ENCODE measurements at regions not wholly inside any gene's neighbourhood (a gene's known extent, or its start where the extent isn't known, plus 50 kb on each side); places are given as distances from the start of the nearest gene placed in this dataset.

DNA sequence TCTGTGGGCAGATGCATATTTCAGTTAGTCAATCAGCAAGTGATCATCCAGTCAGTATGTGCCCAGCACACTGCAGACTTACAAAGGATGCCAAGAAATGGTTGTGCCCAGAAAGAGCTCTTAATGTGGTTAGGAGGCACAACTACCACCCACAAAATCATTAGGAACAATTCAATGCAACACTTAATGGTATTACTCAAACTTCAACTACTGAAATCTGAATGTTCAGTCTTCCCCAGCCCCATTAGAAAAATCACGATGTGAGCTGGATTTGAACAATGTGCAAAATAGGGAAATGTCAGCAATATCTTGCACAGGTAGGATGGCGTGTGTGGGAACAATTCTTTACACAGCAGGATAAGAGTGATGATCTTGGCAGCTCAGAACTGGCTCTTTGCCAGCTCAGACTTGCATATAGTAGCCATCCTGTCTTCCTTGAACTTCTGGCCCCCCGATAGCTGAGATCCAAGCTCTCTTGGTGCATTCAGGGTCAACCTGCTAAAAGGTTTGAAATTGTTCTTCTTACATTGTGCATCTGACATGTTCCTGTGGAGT, 556.7 kb upstream of the HTR1E start:
- ChIA-PET POLR2A (no interaction called here), CTCF (no interaction called here)
- H3K9me3 Mint-ChIP-seq = peaks cover 3 to 10% (median 6%) of the 10 kb centered on the region in 3 donors
- no peak overlapping the region for H3K4me3 Mint-ChIP-seq
- H3K36me3 ChIP-seq (ENCODE audit: control insufficient read depth in 2 of 2, extremely low read depth in 1 of 2, insufficient read depth in 1 of 2, low read length in 1 of 2) = no peaks in the 10 kb centered on the region
- H3K27ac ChIP-seq (ENCODE audit: low read length) = no peak overlapping the region
- H3K9me3 ChIP-seq = no peaks in the 10 kb centered on the region
- no peaks in the 10 kb centered on the region for H3K4me1 ChIP-seq (ENCODE audit: control insufficient read depth in 1 of 2, extremely low read depth in 1 of 2, insufficient read depth in 2 of 2, low read length in 2 of 2)
- no peak overlapping the region for H3K4me3 ChIP-seq (ENCODE audit: control insufficient read depth in 1 of 2, extremely low read depth in 1 of 2, low read length in 1 of 2)
- H3K27me3 Mint-ChIP-seq = no peaks in the 10 kb centered on the region
- no peak for DNase-seq
- no peaks in the 10 kb centered on the region for H3K4me1 Mint-ChIP-seq
- H3K27me3 ChIP-seq (replicated peaks in 1 of 2; ENCODE audit: control insufficient read depth in 2 of 2, extremely low read depth in 1 of 2, insufficient read depth in 2 of 2, low read length in 1 of 2) = no peaks in the 10 kb centered on the region
- H3K27ac Mint-ChIP-seq = no peak overlapping the region
- H3K36me3 Mint-ChIP-seq = no peaks in the 10 kb centered on the region
- no peak for ATAC-seq (replicated peaks in 1 of 4)
- 68% methylated on average over 2 of the region's 3 CpGs for WGBS (ENCODE audit: insufficient coverage)

DNA sequence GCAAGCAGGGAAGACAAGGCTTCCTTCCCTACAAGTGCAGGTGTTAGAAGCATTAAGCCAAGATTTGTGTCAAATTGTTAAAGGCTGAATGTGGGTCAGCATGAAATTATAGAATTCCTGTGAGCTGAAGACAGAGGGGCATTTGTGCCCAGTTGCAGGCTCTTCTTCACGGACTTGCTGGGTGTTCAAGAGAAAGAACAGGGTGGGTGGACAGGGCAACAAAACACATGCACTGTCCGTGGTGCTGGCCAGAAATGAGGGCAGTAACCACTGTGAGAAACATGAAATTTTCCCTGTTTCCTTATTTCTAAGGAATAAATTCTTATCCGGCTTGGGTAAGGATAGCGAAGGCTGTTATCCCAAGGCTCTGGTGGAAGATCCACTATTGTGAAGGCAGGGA, 579.5 kb upstream of the HTR1E start:
- H3K9me3 ChIP-seq = no peaks in the 10 kb centered on the region
- WGBS (ENCODE audit: insufficient coverage) = no CpG with 5 or more reads among the region's 4 CpGs
- no peaks in the 10 kb centered on the region for H3K4me1 Mint-ChIP-seq
- H3K4me3 Mint-ChIP-seq = no peak overlapping the region
- no peak overlapping the region for H3K27ac Mint-ChIP-seq
- no peaks in the 10 kb centered on the region for H3K4me1 ChIP-seq (ENCODE audit: control insufficient read depth in 1 of 2, extremely low read depth in 1 of 2, insufficient read depth in 2 of 2, low read length in 2 of 2)
- H3K27me3 ChIP-seq (replicated peaks in 1 of 2; ENCODE audit: control insufficient read depth in 2 of 2, extremely low read depth in 1 of 2, insufficient read depth in 2 of 2, low read length in 1 of 2) = no peaks in the 10 kb centered on the region
- no peak overlapping the region for H3K4me3 ChIP-seq (ENCODE audit: control insufficient read depth in 1 of 2, extremely low read depth in 1 of 2, low read length in 1 of 2)
- DNase-seq = no peak
- no peaks in the 10 kb centered on the region for H3K36me3 ChIP-seq (ENCODE audit: control insufficient read depth in 2 of 2, extremely low read depth in 1 of 2, insufficient read depth in 1 of 2, low read length in 1 of 2)
- ChIA-PET POLR2A (no interaction called here), CTCF (interaction anchor here in 1 of 2 donors (0.8 kb wide), 1 partner anchor 232 kb away, joined by 3 read pairs; no protein-coding TSS in a partner anchor)
- H3K36me3 Mint-ChIP-seq = no peaks in the 10 kb centered on the region
- ATAC-seq (replicated peaks in 1 of 4) = no peak
- no peak overlapping the region for H3K27ac ChIP-seq (ENCODE audit: low read length)
- no peaks in the 10 kb centered on the region for H3K27me3 Mint-ChIP-seq
- peaks cover 0 to 8% (median 2%) of the 10 kb centered on the region in 3 donors for H3K9me3 Mint-ChIP-seq

DNA sequence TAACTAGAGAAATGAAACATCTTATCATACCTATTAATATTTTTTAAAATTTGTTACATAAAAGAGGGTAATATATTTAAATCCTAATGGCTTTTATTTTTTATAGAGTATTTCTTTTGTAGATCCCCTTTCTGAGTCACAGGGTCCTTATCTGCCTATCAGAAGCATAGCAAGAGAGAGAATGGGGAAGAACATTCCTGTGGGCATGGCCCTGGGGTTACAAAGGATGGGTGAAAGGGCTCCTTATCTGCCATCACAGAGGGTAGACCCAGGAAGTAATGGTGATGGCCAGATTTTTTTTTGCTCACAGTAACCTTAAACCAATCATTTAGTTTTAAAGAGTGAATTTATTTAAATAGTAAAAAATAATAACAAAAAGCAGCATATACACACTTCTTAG, 582.1 kb upstream of the HTR1E start:
- Histone ChIP-seq H3K36me3 (ENCODE audit: control insufficient read depth in 2 of 2, extremely low read depth in 1 of 2, insufficient read depth in 1 of 2, low read length in 1 of 2) (no peaks in the 10 kb centered on the region), H3K9me3 (no peaks in the 10 kb centered on the region), H3K27ac (ENCODE audit: low read length) (no peak overlapping the region), H3K4me1 (ENCODE audit: control insufficient read depth in 1 of 2, extremely low read depth in 1 of 2, insufficient read depth in 2 of 2, low read length in 2 of 2) (no peaks in the 10 kb centered on the region), H3K4me3 (ENCODE audit: control insufficient read depth in 1 of 2, extremely low read depth in 1 of 2, low read length in 1 of 2) (no peak overlapping the region), H3K27me3 (replicated peaks in 1 of 2; ENCODE audit: control insufficient read depth in 2 of 2, extremely low read depth in 1 of 2, insufficient read depth in 2 of 2, low read length in 1 of 2) (no peaks in the 10 kb centered on the region)
- H3K4me1 Mint-ChIP-seq = no peaks in the 10 kb centered on the region
- DNase-seq (no peak), ATAC-seq (replicated peaks in 1 of 4) (no peak)
- H3K9me3 Mint-ChIP-seq = peaks cover 0 to 8% (median 7%) of the 10 kb centered on the region in 3 donors
- no peaks in the 10 kb centered on the region for H3K27me3 Mint-ChIP-seq
- H3K36me3 Mint-ChIP-seq = no peaks in the 10 kb centered on the region
- CTCF ChIA-PET = no interaction called here
- POLR2A ChIA-PET = no interaction called here
- no peak overlapping the region for H3K27ac Mint-ChIP-seq
- H3K4me3 Mint-ChIP-seq = no peak overlapping the region

DNA sequence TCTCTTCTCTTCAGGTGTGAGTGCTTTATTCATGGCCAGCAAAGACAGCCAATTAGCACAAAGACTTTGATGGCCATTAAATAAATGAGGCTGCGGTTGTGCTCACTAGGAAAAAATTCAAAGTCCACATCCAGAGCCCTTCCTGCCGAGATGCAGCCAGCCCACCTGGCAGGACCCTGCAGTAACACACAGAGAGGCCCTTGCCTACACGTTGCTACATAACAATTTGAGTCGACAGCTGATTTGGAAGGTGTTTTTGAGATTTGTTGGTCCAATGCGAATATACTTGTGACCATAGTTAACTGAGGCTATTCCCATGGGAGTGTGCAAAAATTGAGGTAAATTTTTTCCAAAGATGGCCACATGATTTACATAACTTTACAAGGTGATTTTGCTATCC, 605.4 kb upstream of the HTR1E start:
- no peak overlapping the region for H3K27ac ChIP-seq (ENCODE audit: low read length)
- Mint-ChIP-seq H3K4me1 (no peaks in the 10 kb centered on the region), H3K9me3 (peaks cover 3 to 4% (median 4%) of the 10 kb centered on the region in 3 donors), H3K4me3 (no peak overlapping the region), H3K36me3 (no peaks in the 10 kb centered on the region), H3K27me3 (no peaks in the 10 kb centered on the region), H3K27ac (no peak overlapping the region)
- no peaks in the 10 kb centered on the region for H3K36me3 ChIP-seq (ENCODE audit: control insufficient read depth in 2 of 2, extremely low read depth in 1 of 2, insufficient read depth in 1 of 2, low read length in 1 of 2)
- H3K4me1 ChIP-seq (ENCODE audit: control insufficient read depth in 1 of 2, extremely low read depth in 1 of 2, insufficient read depth in 2 of 2, low read length in 2 of 2) = no peaks in the 10 kb centered on the region
- no peaks in the 10 kb centered on the region for H3K27me3 ChIP-seq (replicated peaks in 1 of 2; ENCODE audit: control insufficient read depth in 2 of 2, extremely low read depth in 1 of 2, insufficient read depth in 2 of 2, low read length in 1 of 2)
- ATAC-seq (replicated peaks in 1 of 4) (no peak), DNase-seq (no peak)
- CTCF ChIA-PET = no interaction called here
- H3K4me3 ChIP-seq (ENCODE audit: control insufficient read depth in 1 of 2, extremely low read depth in 1 of 2, low read length in 1 of 2) = no peak overlapping the region
- 44% methylated on average over 2 of the region's 5 CpGs for WGBS (ENCODE audit: insufficient coverage)
- POLR2A ChIA-PET = no interaction called here
- H3K9me3 ChIP-seq = no peaks in the 10 kb centered on the region

DNA sequence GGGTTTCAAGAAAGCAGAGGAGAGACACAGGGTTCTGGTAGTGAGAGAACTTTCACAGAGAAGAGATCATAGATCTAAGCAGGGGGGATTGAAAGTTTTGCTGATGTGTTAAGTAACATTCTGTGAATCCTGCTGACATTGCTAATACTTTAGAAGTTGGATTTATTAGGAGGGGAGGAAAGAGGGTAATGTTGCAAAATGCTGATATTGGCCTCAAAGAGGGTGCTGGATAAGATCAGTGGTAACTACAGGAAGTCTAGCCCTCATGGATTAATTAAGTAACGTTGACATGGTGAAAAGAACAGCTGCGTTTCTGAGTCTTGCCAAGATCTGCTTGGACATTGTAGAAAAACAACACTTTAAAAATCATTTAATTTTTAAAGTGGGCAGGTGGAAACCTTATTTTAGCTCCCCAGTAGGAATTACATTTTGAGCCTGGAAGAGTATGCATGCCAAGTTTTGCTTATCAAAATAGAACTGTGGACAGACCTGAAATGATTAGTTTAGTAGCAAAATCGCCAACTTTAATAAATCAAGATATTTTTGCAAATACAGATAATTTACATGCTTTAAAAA, 606.0 kb upstream of the HTR1E start:
- ATAC-seq (replicated peaks in 1 of 4) (no peak), DNase-seq (no peak)
- Mint-ChIP-seq H3K9me3 (peaks cover under 1 to 6% (median 3%) of the 10 kb centered on the region in 3 donors), H3K27ac (no peak overlapping the region), H3K4me3 (no peak overlapping the region), H3K36me3 (no peaks in the 10 kb centered on the region), H3K4me1 (no peaks in the 10 kb centered on the region), H3K27me3 (no peaks in the 10 kb centered on the region)
- CTCF ChIA-PET = no interaction called here
- Histone ChIP-seq H3K9me3 (no peaks in the 10 kb centered on the region), H3K36me3 (ENCODE audit: control insufficient read depth in 2 of 2, extremely low read depth in 1 of 2, insufficient read depth in 1 of 2, low read length in 1 of 2) (no peaks in the 10 kb centered on the region), H3K27ac (ENCODE audit: low read length) (no peak overlapping the region), H3K27me3 (replicated peaks in 1 of 2; ENCODE audit: control insufficient read depth in 2 of 2, extremely low read depth in 1 of 2, insufficient read depth in 2 of 2, low read length in 1 of 2) (no peaks in the 10 kb centered on the region), H3K4me1 (ENCODE audit: control insufficient read depth in 1 of 2, extremely low read depth in 1 of 2, insufficient read depth in 2 of 2, low read length in 2 of 2) (no peaks in the 10 kb centered on the region), H3K4me3 (ENCODE audit: control insufficient read depth in 1 of 2, extremely low read depth in 1 of 2, low read length in 1 of 2) (no peak overlapping the region)
- POLR2A ChIA-PET = no interaction called here
- no CpG with 5 or more reads among the region's 3 CpGs for WGBS (ENCODE audit: insufficient coverage)

DNA sequence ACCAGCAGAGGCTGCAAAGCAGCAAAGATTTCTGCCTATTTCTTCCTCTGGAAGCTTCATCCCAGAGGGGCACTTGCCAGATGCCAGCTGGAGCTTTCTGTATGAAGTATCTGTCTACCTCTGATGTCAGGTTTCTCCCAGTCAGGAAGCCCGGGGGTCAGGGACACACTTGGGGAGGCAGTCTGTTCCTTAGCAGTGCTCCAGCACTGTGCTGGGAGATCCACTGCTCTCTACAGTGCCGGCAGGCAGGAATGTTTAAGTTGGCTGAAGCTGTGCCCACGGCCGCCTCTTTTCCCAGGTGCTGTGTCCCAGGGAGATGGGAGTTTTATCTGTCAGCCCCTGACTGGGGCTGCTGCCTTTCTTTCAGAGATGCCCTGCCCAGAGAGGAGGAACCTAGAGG, 631.1 kb upstream of the HTR1E start:
- no peak overlapping the region for H3K4me3 Mint-ChIP-seq
- ChIA-PET POLR2A (no interaction called here), CTCF (no interaction called here)
- H3K27ac Mint-ChIP-seq = no peak overlapping the region
- H3K4me1 ChIP-seq (ENCODE audit: control insufficient read depth in 1 of 2, extremely low read depth in 1 of 2, insufficient read depth in 2 of 2, low read length in 2 of 2) = no peaks in the 10 kb centered on the region
- no peak overlapping the region for H3K27ac ChIP-seq (ENCODE audit: low read length)
- DNase-seq (no peak), ATAC-seq (replicated peaks in 1 of 4) (no peak)
- H3K36me3 ChIP-seq (ENCODE audit: control insufficient read depth in 2 of 2, extremely low read depth in 1 of 2, insufficient read depth in 1 of 2, low read length in 1 of 2) = no peaks in the 10 kb centered on the region
- no peaks in the 10 kb centered on the region for H3K9me3 ChIP-seq
- H3K27me3 Mint-ChIP-seq = peaks cover 0 to 2% of the 10 kb centered on the region in 2 donors
- no peak overlapping the region for H3K4me3 ChIP-seq (ENCODE audit: control insufficient read depth in 1 of 2, extremely low read depth in 1 of 2, low read length in 1 of 2)
- no peaks in the 10 kb centered on the region for H3K36me3 Mint-ChIP-seq
- no peaks in the 10 kb centered on the region for H3K4me1 Mint-ChIP-seq
- H3K9me3 Mint-ChIP-seq = peaks cover 11 to 39% (median 16%) of the 10 kb centered on the region in 3 donors
- H3K27me3 ChIP-seq (replicated peaks in 1 of 2; ENCODE audit: control insufficient read depth in 2 of 2, extremely low read depth in 1 of 2, insufficient read depth in 2 of 2, low read length in 1 of 2) = peaks cover 0 to 9% of the 10 kb centered on the region in 2 experiments
- WGBS (ENCODE audit: insufficient coverage) = 85% methylated on average over 4 of the region's 4 CpGs

DNA sequence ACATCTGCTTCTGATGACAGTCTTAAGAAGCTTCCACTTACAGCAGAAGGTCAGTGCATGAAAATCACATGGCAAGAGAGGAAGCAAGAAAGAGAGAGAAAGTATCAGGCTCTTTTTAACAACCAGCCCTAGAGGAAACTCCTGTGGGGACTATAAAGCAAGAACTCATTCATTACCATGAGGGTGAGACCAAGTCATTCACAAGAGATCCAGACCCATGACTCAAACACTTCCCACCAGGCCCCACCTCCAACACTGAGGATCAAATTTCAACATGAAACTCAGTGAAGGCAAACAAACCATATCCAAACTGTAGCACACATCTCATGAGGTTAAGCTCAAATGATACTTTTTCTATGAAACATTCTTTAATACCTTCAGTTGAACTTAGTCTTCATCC, 643.2 kb upstream of the SYNCRIP start:
- Histone ChIP-seq H3K4me1 (ENCODE audit: control insufficient read depth in 1 of 2, extremely low read depth in 1 of 2, insufficient read depth in 2 of 2, low read length in 2 of 2) (no peaks in the 10 kb centered on the region), H3K27ac (ENCODE audit: low read length) (no peak overlapping the region), H3K36me3 (ENCODE audit: control insufficient read depth in 2 of 2, extremely low read depth in 1 of 2, insufficient read depth in 1 of 2, low read length in 1 of 2) (no peaks in the 10 kb centered on the region), H3K4me3 (ENCODE audit: control insufficient read depth in 1 of 2, extremely low read depth in 1 of 2, low read length in 1 of 2) (no peak overlapping the region), H3K27me3 (replicated peaks in 1 of 2; ENCODE audit: control insufficient read depth in 2 of 2, extremely low read depth in 1 of 2, insufficient read depth in 2 of 2, low read length in 1 of 2) (no peaks in the 10 kb centered on the region), H3K9me3 (no peaks in the 10 kb centered on the region)
- ChIA-PET CTCF (no interaction called here), POLR2A (no interaction called here)
- H3K4me1 Mint-ChIP-seq = no peaks in the 10 kb centered on the region
- no peaks in the 10 kb centered on the region for H3K36me3 Mint-ChIP-seq
- H3K27ac Mint-ChIP-seq = no peak overlapping the region
- DNase-seq (no peak), ATAC-seq (replicated peaks in 1 of 4) (no peak)
- no peaks in the 10 kb centered on the region for H3K27me3 Mint-ChIP-seq
- no peak overlapping the region for H3K4me3 Mint-ChIP-seq
- H3K9me3 Mint-ChIP-seq = peaks cover 2 to 21% (median 16%) of the 10 kb centered on the region in 3 donors
